GM21737 (cell line): ENCODE measurements at regions not wholly inside any gene's neighbourhood (a gene's known extent, or its start where the extent isn't known, plus 50 kb on each side); places are given as distances from the start of the nearest gene placed in this dataset.
"Not testable (repeated sequence)": the region's sequence is repeated elsewhere in the genome, so short reads cannot be mapped to it uniquely, and the experiment has no call there.

Experiments used
- ATAC-seq: cut with Tn5 transposase; IDR thresholded peaks from one replicate; pipeline ENCODE4 v1.9.1; 2021; ENCODE audit warnings: mild to moderate bottlenecking, moderate library complexity; ENCODE audit not compliant: unreplicated experiment

DNA sequence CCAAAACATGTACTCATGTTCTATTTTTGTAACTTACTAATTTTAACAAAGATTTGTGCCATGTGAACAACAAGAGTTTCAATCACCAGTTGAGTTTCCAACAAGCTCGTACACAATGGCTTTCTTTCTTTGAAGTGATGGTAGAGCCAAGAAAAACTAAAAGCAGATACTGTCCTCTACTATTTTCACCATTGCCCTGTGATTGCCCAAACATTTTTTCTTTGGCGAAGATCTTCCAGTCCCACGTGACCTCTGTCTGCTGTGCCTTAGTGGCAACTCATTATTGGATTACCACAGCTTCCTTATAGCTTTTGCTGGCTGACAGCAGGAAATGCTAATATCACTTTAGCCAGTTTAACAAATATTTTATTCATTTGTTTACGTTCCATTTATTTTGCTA, 1147.1 kb downstream of the STIM2 start:
- ATAC-seq = no peak

DNA sequence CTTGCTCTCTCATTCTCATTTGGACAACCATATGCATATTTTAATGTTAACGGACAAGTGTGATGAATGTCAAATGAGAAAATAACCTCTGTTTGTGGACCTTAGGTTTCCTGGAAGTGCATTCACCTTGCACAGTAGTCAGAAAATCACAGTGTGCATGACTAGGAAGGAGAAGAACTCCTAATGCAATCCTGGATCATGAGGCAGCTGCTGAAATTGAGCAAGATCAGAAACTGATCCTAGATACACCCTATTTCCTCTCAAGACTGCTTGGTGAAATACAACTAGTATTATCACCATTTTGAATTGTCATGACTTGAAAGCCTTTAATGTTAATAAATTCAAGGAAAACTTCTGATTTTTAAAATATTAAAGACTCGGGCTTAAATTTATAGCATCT, 1148.9 kb downstream of the STIM2 start:
- no peak for ATAC-seq

GRCh38 chr4:28010577-28011240, 1150.1 kb downstream of the STIM2 start:
- no peak for ATAC-seq

DNA sequence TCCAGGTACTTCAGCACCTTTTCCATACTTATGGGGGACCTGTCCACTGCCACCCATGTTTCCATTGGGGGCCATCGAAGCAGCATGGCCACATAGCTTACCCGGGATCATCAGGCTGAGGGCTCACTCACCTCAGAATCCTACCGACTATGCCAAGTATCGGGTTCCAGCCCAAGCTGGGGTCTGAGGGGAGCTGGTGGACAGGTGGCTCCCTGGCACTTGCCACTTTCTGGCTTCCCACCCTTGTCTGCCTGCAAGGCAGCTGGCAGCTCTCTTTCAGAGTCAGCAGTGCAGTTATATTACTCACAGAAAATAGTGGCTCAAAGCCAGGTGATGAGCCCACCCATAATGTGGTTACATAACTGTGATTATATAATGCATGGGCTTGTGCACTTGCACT, 1153.8 kb downstream of the STIM2 start:
- ATAC-seq = no peak

DNA sequence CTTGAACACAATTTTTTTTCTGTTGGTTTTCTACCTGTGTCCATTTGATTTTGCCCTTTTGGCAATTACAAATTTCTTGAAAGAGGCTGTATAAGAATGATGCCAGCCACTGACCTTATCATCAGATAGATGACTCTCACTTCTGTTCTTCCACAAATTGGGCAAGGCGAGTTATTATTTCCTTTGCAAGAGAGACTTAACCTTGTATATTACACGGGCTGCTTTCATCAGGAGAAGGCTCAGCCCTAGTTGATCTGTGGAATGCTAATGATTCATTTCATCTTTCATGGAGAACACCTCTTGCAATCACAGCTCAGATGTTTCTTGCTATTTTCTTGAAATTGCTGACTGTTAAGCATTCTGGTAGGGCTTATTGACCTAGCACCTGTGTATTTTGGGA, 1155.4 kb downstream of the STIM2 start:
- ATAC-seq = no peak

GRCh38 chr4:28038253-28038652, 1177.6 kb downstream of the STIM2 start:
- ATAC-seq = not testable (repeated sequence)

GRCh38 chr4:28062562-28062961, 1201.9 kb downstream of the STIM2 start:
- no peak for ATAC-seq

GRCh38 chr4:28073860-28074555, 1213.4 kb downstream of the STIM2 start:
- ATAC-seq = no peak

GRCh38 chr4:28075401-28075956, 1214.8 kb downstream of the STIM2 start:
- no peak for ATAC-seq

- ATAC-seq = not testable (repeated sequence)
These were observed 1216.6 kb downstream of the STIM2 start for GRCh38 chr4:28077203-28077602.

GRCh38 chr4:28082686-28083390, 1222.2 kb downstream of the STIM2 start:
- no peak for ATAC-seq

DNA sequence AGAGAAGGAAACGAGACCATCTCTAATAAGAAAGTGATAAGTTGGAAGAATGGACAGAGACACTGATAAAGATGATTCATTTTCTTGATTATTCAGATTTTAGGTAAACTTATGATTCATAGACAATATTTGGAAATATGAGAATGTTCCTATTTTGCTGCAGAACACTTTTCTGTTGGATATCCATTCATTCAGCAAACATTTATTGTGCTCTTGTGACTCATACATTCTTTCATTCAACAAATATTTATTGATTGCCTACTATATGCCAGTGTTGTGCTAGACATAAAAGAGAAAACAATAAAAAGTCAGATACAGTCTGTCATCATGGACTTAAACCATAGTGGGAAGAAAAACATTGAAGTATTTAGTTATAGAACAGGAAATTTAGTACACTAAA, 1232.0 kb downstream of the STIM2 start:
- ATAC-seq = no peak

DNA sequence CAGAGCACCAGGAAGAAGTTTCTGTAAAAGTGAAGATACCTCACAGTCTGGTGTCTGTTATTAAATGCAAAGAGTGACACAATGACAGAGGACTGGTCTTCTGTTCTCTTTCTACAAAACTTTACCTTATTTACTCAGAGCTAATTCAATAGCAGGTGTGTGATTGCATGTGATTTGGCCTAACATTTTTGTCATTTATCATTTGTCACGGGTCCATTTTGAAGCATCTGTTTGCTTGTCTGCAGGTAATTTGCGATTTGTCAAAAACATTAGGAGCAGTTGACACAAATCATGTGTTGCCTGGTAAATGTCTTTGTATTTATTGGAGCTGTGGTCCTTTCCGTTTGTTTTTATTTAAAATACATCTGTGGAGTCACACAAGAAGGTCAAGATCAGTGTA, 1232.4 kb downstream of the STIM2 start:
- no peak for ATAC-seq

GRCh38 chr4:28101583-28101982, 1240.9 kb downstream of the STIM2 start:
- ATAC-seq = no peak

- ATAC-seq = no peak
These were observed 1244.7 kb downstream of the STIM2 start for GRCh38 chr4:28105271-28105859.

DNA sequence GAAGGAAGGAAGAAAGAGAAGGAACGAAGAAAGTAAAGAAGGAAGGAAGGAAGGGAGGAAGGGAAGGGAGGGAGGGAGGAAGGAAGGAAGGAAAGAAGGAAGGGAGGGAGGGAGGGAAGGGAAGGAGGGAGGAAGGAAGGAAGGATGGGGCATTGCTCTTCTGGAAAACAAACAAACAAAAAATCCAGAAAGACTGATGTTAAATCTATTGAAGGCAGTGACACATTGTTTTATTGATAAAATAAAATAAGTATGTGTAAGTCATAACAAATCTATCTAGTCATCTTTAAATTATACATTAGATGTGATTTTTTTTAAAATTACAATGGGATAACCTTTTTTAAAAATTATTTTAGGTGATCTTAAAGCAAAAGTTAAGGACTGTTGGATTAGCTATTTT, 1245.5 kb downstream of the STIM2 start:
- no peak for ATAC-seq

GRCh38 chr4:28109801-28110200, 1249.2 kb downstream of the STIM2 start:
- no peak for ATAC-seq

GRCh38 chr4:28112691-28113335, 1252.2 kb downstream of the STIM2 start:
- not testable (repeated sequence) for ATAC-seq

DNA sequence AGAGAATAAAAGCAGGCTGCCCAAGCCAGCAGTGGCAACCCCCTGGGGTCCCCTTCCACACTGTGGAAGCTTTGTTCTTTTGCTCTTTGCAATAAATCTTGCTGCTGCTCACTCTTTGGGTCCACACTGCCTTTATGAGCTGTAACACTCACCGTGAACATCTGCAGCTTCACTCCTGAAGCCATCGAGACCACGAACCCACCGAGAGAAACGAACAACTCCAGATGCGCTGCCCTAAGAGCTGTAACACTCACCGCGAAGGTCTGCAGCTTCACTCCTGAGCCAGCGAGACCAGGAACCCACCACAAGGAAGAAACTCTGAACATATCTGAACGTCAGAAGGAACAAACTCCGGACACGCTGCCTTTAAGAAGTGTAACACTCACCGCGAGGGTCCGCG, 1252.9 kb downstream of the STIM2 start:
- ATAC-seq = not testable (repeated sequence)

DNA sequence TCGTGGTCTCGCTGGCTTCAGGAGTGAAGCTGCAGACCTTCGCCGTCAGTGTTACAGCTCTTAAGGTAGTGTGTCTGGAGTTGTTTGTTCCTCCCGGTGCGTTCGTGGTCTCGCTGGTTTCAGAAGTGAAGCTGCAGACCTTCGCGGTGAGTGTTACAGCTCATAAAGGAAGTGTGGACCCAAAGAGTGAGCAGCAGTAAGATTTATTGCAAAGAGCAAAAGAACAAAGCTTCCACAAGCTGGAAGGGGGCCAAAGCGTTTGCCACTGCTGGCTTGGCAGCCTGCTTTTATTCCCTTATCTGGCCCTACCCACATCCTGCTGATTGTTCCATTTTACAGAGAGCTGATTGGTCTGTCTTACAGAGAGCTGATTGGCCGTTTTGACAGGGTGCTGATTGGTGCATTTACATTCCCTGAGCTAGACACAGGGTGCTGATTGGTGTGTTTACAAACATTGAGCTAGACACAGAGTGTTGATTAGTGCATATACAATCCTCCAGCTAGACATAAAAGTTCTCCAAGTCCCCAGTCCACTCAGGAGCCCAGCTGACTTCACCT, 1256.0 kb downstream of the STIM2 start:
- ATAC-seq = not testable (repeated sequence)
